ENCODE measurements at regions not wholly inside any gene's neighbourhood (a gene's known extent, or its start where the extent isn't known, plus 50 kb on each side); places are given as distances from the start of the nearest gene placed in this dataset.

DNA sequence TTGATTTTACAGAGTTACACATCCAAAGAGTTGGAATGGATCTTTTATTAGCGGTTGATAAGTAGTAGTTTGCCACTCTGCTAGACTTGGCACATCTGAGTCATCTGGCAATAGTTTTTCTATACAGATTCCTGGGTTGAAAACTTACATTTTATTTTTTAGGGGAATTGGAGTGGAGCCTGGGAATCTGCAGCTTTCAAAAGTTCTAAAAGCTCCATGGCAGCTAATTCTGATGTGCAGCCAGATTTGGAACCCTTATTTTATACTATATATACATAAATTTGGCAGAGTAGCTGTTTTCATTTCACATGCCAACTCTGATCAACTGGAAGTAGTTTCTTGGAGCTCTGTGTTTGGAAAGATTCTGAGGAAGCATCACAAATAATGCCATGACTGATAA is 715.5 kb downstream of the TLR4 start:
- no peak for TF ChIP-seq POLR2A (IDR thresholded peaks at IDR 0.05)
- TF ChIP-seq, protein P1, sequence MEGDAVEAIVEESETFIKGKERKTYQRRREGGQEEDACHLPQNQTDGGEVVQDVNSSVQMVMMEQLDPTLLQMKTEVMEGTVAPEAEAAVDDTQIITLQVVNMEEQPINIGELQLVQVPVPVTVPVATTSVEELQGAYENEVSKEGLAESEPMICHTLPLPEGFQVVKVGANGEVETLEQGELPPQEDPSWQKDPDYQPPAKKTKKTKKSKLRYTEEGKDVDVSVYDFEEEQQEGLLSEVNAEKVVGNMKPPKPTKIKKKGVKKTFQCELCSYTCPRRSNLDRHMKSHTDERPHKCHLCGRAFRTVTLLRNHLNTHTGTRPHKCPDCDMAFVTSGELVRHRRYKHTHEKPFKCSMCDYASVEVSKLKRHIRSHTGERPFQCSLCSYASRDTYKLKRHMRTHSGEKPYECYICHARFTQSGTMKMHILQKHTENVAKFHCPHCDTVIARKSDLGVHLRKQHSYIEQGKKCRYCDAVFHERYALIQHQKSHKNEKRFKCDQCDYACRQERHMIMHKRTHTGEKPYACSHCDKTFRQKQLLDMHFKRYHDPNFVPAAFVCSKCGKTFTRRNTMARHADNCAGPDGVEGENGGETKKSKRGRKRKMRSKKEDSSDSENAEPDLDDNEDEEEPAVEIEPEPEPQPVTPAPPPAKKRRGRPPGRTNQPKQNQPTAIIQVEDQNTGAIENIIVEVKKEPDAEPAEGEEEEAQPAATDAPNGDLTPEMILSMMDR (IDR thresholded peaks at IDR 0.05), result no peak

Data from adrenal gland (tissue), 5 donors.